SH-SY5Y (cell line): ENCODE measurements at regions not wholly inside any gene's neighbourhood (a gene's known extent, or its start where the extent isn't known, plus 50 kb on each side); places are given as distances from the start of the nearest gene placed in this dataset.

ENCODE experiments used
- GATA2 ChIP-seq: IDR thresholded peaks from 2 replicates; pipeline ENCODE4 v1.6.1; 2011; ENCODE audit warnings: mild to moderate bottlenecking, low read depth, low read length
- GATA3 ChIP-seq: IDR thresholded peaks from 2 replicates; pipeline ENCODE4 v1.6.1; 2011; ENCODE audit warnings: low read depth, mild to moderate bottlenecking, low read length, moderate library complexity

GRCh38 chr10:128825626-128826025 is 641.4 kb upstream of the MGMT start:
- TF ChIP-seq GATA3 (no peak), GATA2 (no peak)

- TF ChIP-seq GATA3, result no peak
- TF ChIP-seq GATA2, result no peak
Measured at GRCh38 chr10:128833671-128834070, 633.4 kb upstream of the MGMT start.

GRCh38 chr10:128835361-128835760 is 631.7 kb upstream of the MGMT start:
- TF ChIP-seq GATA2 (no peak), GATA3 (no peak)

- TF ChIP-seq GATA3 (no peak), GATA2 (no peak)
Measured at GRCh38 chr10:128837478-128837877, 629.6 kb upstream of the MGMT start.

GRCh38 chr10:128839134-128839533 is 627.9 kb upstream of the MGMT start:
- TF ChIP-seq GATA2 (no peak), GATA3 (no peak)

- no peak for TF ChIP-seq GATA3
- TF ChIP-seq GATA2, result no peak
Measured at GRCh38 chr10:128839701-128840100, 627.3 kb upstream of the MGMT start.

GRCh38 chr10:128843972-128844371 is 623.1 kb upstream of the MGMT start:
- TF ChIP-seq GATA3 (no peak), GATA2 (no peak)

GRCh38 chr10:128846927-128847326 is 620.1 kb upstream of the MGMT start:
- TF ChIP-seq GATA2 (no peak), GATA3 (no peak)

GRCh38 chr10:128848810-128849209 is 618.2 kb upstream of the MGMT start:
- no peak for TF ChIP-seq GATA2
- TF ChIP-seq GATA3, result no peak

GRCh38 chr10:128850647-128851046 is 616.4 kb upstream of the MGMT start:
- TF ChIP-seq GATA3, result no peak
- no peak for TF ChIP-seq GATA2

GRCh38 chr10:128851281-128851680 is 615.8 kb upstream of the MGMT start:
- no peak for TF ChIP-seq GATA3
- no peak for TF ChIP-seq GATA2

- TF ChIP-seq GATA2, result no peak
- TF ChIP-seq GATA3, result no peak
Measured at GRCh38 chr10:128851726-128852125, 615.3 kb upstream of the MGMT start.

- TF ChIP-seq GATA3 (no peak), GATA2 (no peak)
Measured at GRCh38 chr10:128852449-128852848, 614.6 kb upstream of the MGMT start.

GRCh38 chr10:128852902-128853301 is 614.1 kb upstream of the MGMT start:
- TF ChIP-seq GATA2 (no peak), GATA3 (no peak)

GRCh38 chr10:128853537-128853936 is 613.5 kb upstream of the MGMT start:
- no peak for TF ChIP-seq GATA3
- TF ChIP-seq GATA2, result no peak

GRCh38 chr10:128854204-128854603 is 612.8 kb upstream of the MGMT start:
- TF ChIP-seq GATA3, result no peak
- TF ChIP-seq GATA2, result no peak
